Mesendoderm (in vitro differentiated cells): ENCODE measurements at regions not wholly inside any gene's neighbourhood (a gene's known extent, or its start where the extent isn't known, plus 50 kb on each side); places are given as distances from the start of the nearest gene placed in this dataset.

ENCODE experiments used
- DNase-seq: peaks from one replicate; pipeline ENCODE4 v3.0.0; 2013
- H2AK5ac ChIP-seq: 2 replicates; pipeline ENCODE4 v1.6.1; 2013; ENCODE audit warnings: low read length, inconsistent platforms
- H2BK120ac ChIP-seq: 2 replicates; pipeline ENCODE4 v1.6.1; 2013; ENCODE audit warnings: low read depth, mild to moderate bottlenecking, low read length, moderate library complexity, mixed read lengths
- H2BK15ac ChIP-seq: replicated peaks from 2 replicates; pipeline ENCODE4 v1.6.1; 2013; ENCODE audit warnings: low read depth, mild to moderate bottlenecking, moderate library complexity
- H2BK5ac ChIP-seq: 2 replicates; pipeline ENCODE4 v1.6.1; 2013; ENCODE audit warnings: low read length, inconsistent platforms
- H3K18ac ChIP-seq: 2 replicates; pipeline ENCODE4 v1.6.1; 2013; ENCODE audit warnings: mild to moderate bottlenecking, low read length, mixed read lengths
- H3K23ac ChIP-seq: one replicate; pipeline ENCODE4 v1.6.1; 2013; ENCODE audit warnings: low read length
- H3K27ac ChIP-seq: 2 replicates; pipeline ENCODE4 v1.5.1; 2013; ENCODE audit warnings: low read depth, mild to moderate bottlenecking, inconsistent platforms, low read length, moderate library complexity
- H3K27me3 ChIP-seq: 2 replicates; pipeline ENCODE4 v1.6.1; 2013; ENCODE audit warnings: low read length, control low read depth, mild to moderate bottlenecking, inconsistent platforms; ENCODE audit not compliant: insufficient read depth, poor library complexity
- H3K36me3 ChIP-seq: 2 replicates; pipeline ENCODE4 v1.6.1; 2013; ENCODE audit warnings: low read length, inconsistent platforms; ENCODE audit not compliant: control insufficient read depth, insufficient read depth
- H3K4ac ChIP-seq: one replicate; pipeline ENCODE4 v1.6.1; 2013; ENCODE audit warnings: low read depth, mild to moderate bottlenecking, low read length, moderate library complexity
- H3K4me1 ChIP-seq: 2 replicates; pipeline ENCODE4 v1.6.1; 2013; ENCODE audit warnings: low read depth, low read length, inconsistent platforms; ENCODE audit not compliant: control insufficient read depth
- H3K4me2 ChIP-seq: 2 replicates; pipeline ENCODE4 v1.6.1; 2013; ENCODE audit warnings: low read length
- H3K4me3 ChIP-seq: 2 replicates; pipeline ENCODE4 v1.5.1; 2013; ENCODE audit warnings: mild to moderate bottlenecking, low read length
- H3K56ac ChIP-seq: one replicate; pipeline ENCODE4 v1.6.1; 2013; ENCODE audit warnings: low read length
- H3K79me1 ChIP-seq: 2 replicates; pipeline ENCODE4 v1.6.1; 2013; ENCODE audit warnings: low read length, inconsistent platforms
- H3K79me2 ChIP-seq: 2 replicates; pipeline ENCODE4 v1.6.1; 2013; ENCODE audit warnings: mild to moderate bottlenecking, low read length; ENCODE audit not compliant: control insufficient read depth, insufficient read depth
- H3K9ac ChIP-seq: 2 replicates; pipeline ENCODE4 v1.6.1; 2013; ENCODE audit warnings: low read length, inconsistent platforms
- H4K5ac ChIP-seq: one replicate; pipeline ENCODE4 v1.6.1; 2013; ENCODE audit warnings: low read length
- H4K8ac ChIP-seq: one replicate; pipeline ENCODE4 v1.6.1; 2013; ENCODE audit warnings: low read depth, mild to moderate bottlenecking, control low read depth, low read length, moderate library complexity
- WGBS: extraction: QIAGEN DNeasy Blood & Tissue Kit; methylation state at CpG from one replicate; pipeline ENCODE4 v1.1.7; 2013; ENCODE audit warnings: low lambda C conversion rate, missing lambda C conversion rate; ENCODE audit not compliant: insufficient coverage; ENCODE audit errors: extremely low coverage; 5-methylcytosine and 5-hydroxymethylcytosine counted together

DNA sequence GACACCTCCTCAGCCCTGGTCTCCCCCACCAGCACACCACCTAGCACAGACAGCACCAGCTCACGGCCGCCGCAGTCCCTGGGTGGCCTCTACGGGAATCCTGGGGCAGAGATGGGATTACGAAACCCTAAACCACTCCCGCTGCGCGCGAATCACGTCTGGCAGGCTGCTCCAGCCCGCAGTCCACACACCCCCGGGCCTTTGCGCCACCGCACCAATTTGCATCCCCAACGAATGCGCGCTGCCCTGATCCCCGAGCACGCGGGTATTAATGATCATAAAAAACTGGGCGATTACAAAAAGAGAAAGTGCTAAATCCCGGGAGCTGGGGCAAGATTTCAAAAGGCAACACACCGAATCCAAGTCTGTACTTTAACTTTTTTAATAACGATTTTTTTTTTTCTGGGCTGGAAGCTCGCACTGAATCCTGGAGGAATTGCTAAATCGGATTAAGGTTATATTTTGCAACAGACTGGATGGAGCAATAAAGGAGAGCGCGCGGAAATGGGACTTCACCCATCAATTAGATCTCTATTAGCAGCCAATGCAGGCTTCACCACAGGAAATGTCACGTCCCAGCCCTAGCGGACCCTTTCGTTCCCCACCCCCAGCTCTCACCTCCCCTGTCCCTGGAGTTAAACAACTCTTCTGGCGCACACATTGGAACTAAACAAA, 69.8 kb upstream of the TMEM33 start:
- no CpG with 5 or more reads among the region's 33 CpGs for WGBS
- H3K18ac ChIP-seq = no peak overlapping the region
- H2AK5ac ChIP-seq = no peak overlapping the region
- H3K23ac ChIP-seq = no peak overlapping the region
- no peak overlapping the region for H3K4me3 ChIP-seq
- no peaks in the 10 kb centered on the region for H3K79me2 ChIP-seq
- no peak overlapping the region for H3K56ac ChIP-seq
- no peaks in the 10 kb centered on the region for H3K79me1 ChIP-seq
- no peak overlapping the region for H2BK120ac ChIP-seq
- no peak overlapping the region for H4K8ac ChIP-seq
- no peak overlapping the region for H3K4ac ChIP-seq
- no peak overlapping the region for H3K9ac ChIP-seq
- no peaks in the 10 kb centered on the region for H3K4me1 ChIP-seq
- H4K5ac ChIP-seq = no peak overlapping the region
- DNase-seq = peak; percentile 42
- no peak overlapping the region for H3K4me2 ChIP-seq
- no peaks in the 10 kb centered on the region for H3K36me3 ChIP-seq
- H2BK5ac ChIP-seq = no peak overlapping the region
- no peak overlapping the region for H3K27ac ChIP-seq
- H3K27me3 ChIP-seq = peaks cover 44% of the 10 kb centered on the region
- no peak overlapping the region for H2BK15ac ChIP-seq

- no CpG with 5 or more reads among the region's 4 CpGs for whole genome bisulfite sequencing
- H3K23ac ChIP-seq = no peak overlapping the region
- H2BK5ac ChIP-seq = no peak overlapping the region
- no peak overlapping the region for H3K4me2 ChIP-seq
- no peak overlapping the region for H3K18ac ChIP-seq
- DNase-seq = no peak
- no peak overlapping the region for H2BK120ac ChIP-seq
- H3K4ac ChIP-seq = no peak overlapping the region
- no peak overlapping the region for H4K5ac ChIP-seq
- no peak overlapping the region for H2BK15ac ChIP-seq
- H3K9ac ChIP-seq = no peak overlapping the region
- H4K8ac ChIP-seq = no peak overlapping the region
- H3K27ac ChIP-seq = no peak overlapping the region
- no peaks in the 10 kb centered on the region for H3K79me2 ChIP-seq
- peaks cover 10% of the 10 kb centered on the region for H3K27me3 ChIP-seq
- no peak overlapping the region for H2AK5ac ChIP-seq
- H3K4me1 ChIP-seq = no peaks in the 10 kb centered on the region
- no peaks in the 10 kb centered on the region for H3K79me1 ChIP-seq
- no peaks in the 10 kb centered on the region for H3K36me3 ChIP-seq
- H3K4me3 ChIP-seq = no peak overlapping the region
- H3K56ac ChIP-seq = no peak overlapping the region
These were observed 76.1 kb upstream of the TMEM33 start for GRCh38 chr4:41859087-41859486.

DNA sequence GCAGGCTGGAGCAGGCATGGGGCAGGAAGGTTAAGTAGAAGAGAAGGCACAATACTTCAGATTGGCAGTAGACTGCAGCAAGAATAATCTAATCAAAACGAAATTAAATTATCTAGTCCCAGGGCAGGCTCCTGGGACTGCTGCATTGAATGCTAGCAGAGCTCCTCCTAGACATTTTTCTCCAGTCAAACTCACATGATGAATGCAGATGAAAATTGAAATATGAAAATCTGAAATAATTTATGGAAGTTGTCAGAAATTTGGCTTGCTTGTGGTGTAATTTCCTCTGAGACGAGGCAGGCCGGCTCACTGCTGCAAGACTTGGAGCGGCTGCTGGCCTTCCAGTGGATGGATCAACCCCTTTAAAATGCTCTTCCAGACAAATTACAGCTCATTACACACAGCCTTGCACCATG, 78.0 kb upstream of the TMEM33 start:
- no peak overlapping the region for H3K4me2 ChIP-seq
- no peak overlapping the region for H3K4me3 ChIP-seq
- no peaks in the 10 kb centered on the region for H3K79me1 ChIP-seq
- H3K9ac ChIP-seq = no peak overlapping the region
- no peak overlapping the region for H4K5ac ChIP-seq
- peaks cover 3% of the 10 kb centered on the region for H3K27me3 ChIP-seq
- no peak overlapping the region for H2BK15ac ChIP-seq
- no peak overlapping the region for H2BK120ac ChIP-seq
- no peaks in the 10 kb centered on the region for H3K36me3 ChIP-seq
- H4K8ac ChIP-seq = no peak overlapping the region
- no peak overlapping the region for H3K4ac ChIP-seq
- no peak overlapping the region for H3K27ac ChIP-seq
- no peak overlapping the region for H2AK5ac ChIP-seq
- H3K23ac ChIP-seq = no peak overlapping the region
- WGBS = no CpG with 5 or more reads among the region's 4 CpGs
- H2BK5ac ChIP-seq = no peak overlapping the region
- H3K18ac ChIP-seq = no peak overlapping the region
- no peaks in the 10 kb centered on the region for H3K4me1 ChIP-seq
- no peaks in the 10 kb centered on the region for H3K79me2 ChIP-seq
- no peak overlapping the region for H3K56ac ChIP-seq
- no peak for DNase-seq

DNA sequence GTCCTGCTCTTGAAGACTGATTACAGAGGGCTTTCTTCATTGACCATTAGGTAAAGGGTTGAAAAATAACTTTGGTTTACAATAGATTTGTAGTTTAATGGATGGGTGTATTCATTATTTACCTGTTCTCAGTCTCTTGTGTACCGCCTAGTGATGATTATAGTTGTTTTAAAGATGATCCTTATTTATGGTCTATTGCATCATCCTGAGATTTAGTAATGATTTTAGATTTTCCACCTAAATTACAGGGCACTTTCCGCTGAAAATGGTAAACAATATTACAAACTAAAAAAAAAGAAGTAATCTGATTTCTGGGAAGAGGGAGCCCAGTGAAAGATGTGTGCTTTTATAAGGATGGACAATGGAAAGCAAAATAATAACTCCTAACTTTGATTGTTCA, 78.4 kb upstream of the TMEM33 start:
- DNase-seq = no peak
- Histone ChIP-seq H2AK5ac (no peak overlapping the region), H3K4me3 (no peak overlapping the region), H3K36me3 (no peaks in the 10 kb centered on the region), H3K9ac (no peak overlapping the region), H3K4ac (no peak overlapping the region), H3K27ac (no peak overlapping the region), H2BK15ac (no peak overlapping the region), H4K5ac (no peak overlapping the region), H3K79me2 (no peaks in the 10 kb centered on the region), H3K4me2 (no peak overlapping the region), H3K4me1 (no peaks in the 10 kb centered on the region), H2BK120ac (no peak overlapping the region), H3K79me1 (no peaks in the 10 kb centered on the region), H3K18ac (no peak overlapping the region), H2BK5ac (no peak overlapping the region), H4K8ac (no peak overlapping the region), H3K23ac (no peak overlapping the region), H3K56ac (no peak overlapping the region), H3K27me3 (peaks cover 2% of the 10 kb centered on the region)
- no CpG with 5 or more reads among the region's 2 CpGs for WGBS

GRCh38 chr4:41853973-41854372, 81.3 kb upstream of the TMEM33 start:
- Histone ChIP-seq H3K79me1 (no peaks in the 10 kb centered on the region), H3K36me3 (no peaks in the 10 kb centered on the region), H2AK5ac (no peak overlapping the region), H3K9ac (no peak overlapping the region), H3K56ac (no peak overlapping the region), H3K79me2 (no peaks in the 10 kb centered on the region), H2BK5ac (no peak overlapping the region), H3K27me3 (peaks cover 1% of the 10 kb centered on the region), H3K4me1 (no peaks in the 10 kb centered on the region), H3K23ac (no peak overlapping the region), H3K4me3 (no peak overlapping the region), H3K4ac (no peak overlapping the region), H4K8ac (no peak overlapping the region), H4K5ac (no peak overlapping the region), H2BK120ac (no peak overlapping the region), H3K18ac (no peak overlapping the region), H3K27ac (no peak overlapping the region), H3K4me2 (no peak overlapping the region), H2BK15ac (no peak overlapping the region)
- no CpG with 5 or more reads among the region's 2 CpGs for WGBS
- DNase-seq = no peak

DNA sequence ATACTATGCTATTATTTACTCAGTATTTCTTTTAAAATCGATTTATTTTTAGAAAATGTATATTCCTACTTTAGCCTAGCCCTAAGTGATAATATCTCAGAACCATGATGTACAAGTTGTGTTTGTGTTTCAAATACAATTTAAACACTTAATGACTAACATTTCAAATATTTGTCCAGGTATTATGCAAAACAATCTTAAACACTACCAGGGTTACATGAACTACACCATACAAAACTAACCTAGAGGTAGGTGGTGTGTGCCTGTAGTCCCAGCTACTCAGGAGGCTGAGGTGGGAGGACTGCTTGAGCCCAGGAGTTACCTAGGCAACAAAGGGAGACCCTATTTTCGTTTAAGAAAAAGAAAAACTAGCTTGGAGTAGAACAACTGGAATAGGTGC, 83.0 kb upstream of the TMEM33 start:
- Histone ChIP-seq H3K27me3 (no peaks in the 10 kb centered on the region), H3K18ac (no peak overlapping the region), H3K9ac (no peak overlapping the region), H3K4ac (no peak overlapping the region), H2BK5ac (no peak overlapping the region), H4K5ac (no peak overlapping the region), H3K79me2 (no peaks in the 10 kb centered on the region), H2AK5ac (no peak overlapping the region), H3K4me1 (no peaks in the 10 kb centered on the region), H3K36me3 (no peaks in the 10 kb centered on the region), H3K56ac (no peak overlapping the region), H3K4me3 (no peak overlapping the region), H4K8ac (no peak overlapping the region), H3K4me2 (no peak overlapping the region), H3K23ac (no peak overlapping the region), H3K27ac (no peak overlapping the region), H2BK15ac (no peak overlapping the region), H3K79me1 (no peaks in the 10 kb centered on the region), H2BK120ac (no peak overlapping the region)
- no peak for DNase-seq
- no CpG with 5 or more reads among the region's 2 CpGs for WGBS
